ENCODE measurements at regions not wholly inside any gene's neighbourhood (a gene's known extent, or its start where the extent isn't known, plus 50 kb on each side); places are given as distances from the start of the nearest gene placed in this dataset.

GRCh38 chr3:8136553-8136952 is 365.1 kb upstream of the LMCD1 start:
- H3K9me3 ChIP-seq (ENCODE audit: control insufficient read depth, low read length, poor library complexity, severe bottlenecking) = no peaks in the 10 kb centered on the region
- H3K4me1 Mint-ChIP-seq = no peaks in the 10 kb centered on the region
- ATAC-seq (no peak), DNase-seq (no peak)
- H3K27ac Mint-ChIP-seq = no peak overlapping the region
- no peaks in the 10 kb centered on the region for H3K36me3 Mint-ChIP-seq (ENCODE audit: low read depth)
- H3K4me3 Mint-ChIP-seq = no peak overlapping the region
- H3K27me3 Mint-ChIP-seq = peaks cover 4% of the 10 kb centered on the region

GRCh38 chr3:8143186-8143585 is 358.4 kb upstream of the LMCD1 start:
- DNase-seq (no peak), ATAC-seq (no peak)
- Mint-ChIP-seq H3K36me3 (ENCODE audit: low read depth) (no peaks in the 10 kb centered on the region), H3K4me3 (no peak overlapping the region), H3K27ac (no peak overlapping the region), H3K4me1 (no peaks in the 10 kb centered on the region), H3K27me3 (peaks cover 15% of the 10 kb centered on the region)
- no peaks in the 10 kb centered on the region for H3K9me3 ChIP-seq (ENCODE audit: control insufficient read depth, low read length, poor library complexity, severe bottlenecking)

- Mint-ChIP-seq H3K4me1 (no peaks in the 10 kb centered on the region), H3K27me3 (peaks cover 25% of the 10 kb centered on the region), H3K4me3 (no peak overlapping the region), H3K27ac (no peak overlapping the region), H3K36me3 (ENCODE audit: low read depth) (no peaks in the 10 kb centered on the region)
- ATAC-seq = no peak
- no peaks in the 10 kb centered on the region for H3K9me3 ChIP-seq (ENCODE audit: control insufficient read depth, low read length, poor library complexity, severe bottlenecking)
- no peak for DNase-seq
Measured at GRCh38 chr3:8145661-8146060, 356.0 kb upstream of the LMCD1 start.

- no peak for DNase-seq
- Mint-ChIP-seq H3K27ac (no peak overlapping the region), H3K4me3 (no peak overlapping the region), H3K27me3 (peaks cover 35% of the 10 kb centered on the region), H3K36me3 (ENCODE audit: low read depth) (no peaks in the 10 kb centered on the region), H3K4me1 (no peaks in the 10 kb centered on the region)
- no peak for ATAC-seq
- H3K9me3 ChIP-seq (ENCODE audit: control insufficient read depth, low read length, poor library complexity, severe bottlenecking) = no peaks in the 10 kb centered on the region
Measured at GRCh38 chr3:8147711-8148110, 353.9 kb upstream of the LMCD1 start.

- Mint-ChIP-seq H3K36me3 (ENCODE audit: low read depth) (no peaks in the 10 kb centered on the region), H3K4me3 (no peak overlapping the region), H3K4me1 (no peaks in the 10 kb centered on the region), H3K27me3 (peaks cover 36% of the 10 kb centered on the region), H3K27ac (no peak overlapping the region)
- H3K9me3 ChIP-seq (ENCODE audit: control insufficient read depth, low read length, poor library complexity, severe bottlenecking) = no peaks in the 10 kb centered on the region
- DNase-seq (no peak), ATAC-seq (no peak)
Measured at GRCh38 chr3:8152821-8153418, 348.7 kb upstream of the LMCD1 start.

- H3K27me3 Mint-ChIP-seq = peaks cover 28% of the 10 kb centered on the region
- ATAC-seq = no peak
- H3K4me3 Mint-ChIP-seq = no peak overlapping the region
- no peak for DNase-seq
- H3K9me3 ChIP-seq (ENCODE audit: control insufficient read depth, low read length, poor library complexity, severe bottlenecking) = no peaks in the 10 kb centered on the region
- no peak overlapping the region for H3K27ac Mint-ChIP-seq
- H3K36me3 Mint-ChIP-seq (ENCODE audit: low read depth) = no peaks in the 10 kb centered on the region
- H3K4me1 Mint-ChIP-seq = no peaks in the 10 kb centered on the region
Measured at GRCh38 chr3:8153800-8154199, 347.8 kb upstream of the LMCD1 start.

GRCh38 chr3:8154617-8155016 is 347.0 kb upstream of the LMCD1 start:
- peaks cover 28% of the 10 kb centered on the region for H3K27me3 Mint-ChIP-seq
- ATAC-seq (no peak), DNase-seq (no peak)
- no peak overlapping the region for H3K27ac Mint-ChIP-seq
- H3K4me3 Mint-ChIP-seq = no peak overlapping the region
- no peaks in the 10 kb centered on the region for H3K4me1 Mint-ChIP-seq
- no peaks in the 10 kb centered on the region for H3K9me3 ChIP-seq (ENCODE audit: control insufficient read depth, low read length, poor library complexity, severe bottlenecking)
- no peaks in the 10 kb centered on the region for H3K36me3 Mint-ChIP-seq (ENCODE audit: low read depth)

- no peak for ATAC-seq
- DNase-seq = no peak
- Mint-ChIP-seq H3K27ac (no peak overlapping the region), H3K27me3 (peaks cover 19% of the 10 kb centered on the region), H3K36me3 (ENCODE audit: low read depth) (no peaks in the 10 kb centered on the region), H3K4me3 (no peak overlapping the region), H3K4me1 (no peaks in the 10 kb centered on the region)
- H3K9me3 ChIP-seq (ENCODE audit: control insufficient read depth, low read length, poor library complexity, severe bottlenecking) = no peaks in the 10 kb centered on the region
Measured at GRCh38 chr3:8156138-8156537, 345.5 kb upstream of the LMCD1 start.

GRCh38 chr3:8156831-8157230 is 344.8 kb upstream of the LMCD1 start:
- ATAC-seq (no peak), DNase-seq (no peak)
- H3K9me3 ChIP-seq (ENCODE audit: control insufficient read depth, low read length, poor library complexity, severe bottlenecking) = no peaks in the 10 kb centered on the region
- Mint-ChIP-seq H3K4me3 (no peak overlapping the region), H3K27ac (no peak overlapping the region), H3K4me1 (no peaks in the 10 kb centered on the region), H3K36me3 (ENCODE audit: low read depth) (no peaks in the 10 kb centered on the region), H3K27me3 (peaks cover 19% of the 10 kb centered on the region)

- no peak for ATAC-seq
- no peak for DNase-seq
- H3K27ac Mint-ChIP-seq = no peak overlapping the region
- no peaks in the 10 kb centered on the region for H3K4me1 Mint-ChIP-seq
- no peaks in the 10 kb centered on the region for H3K36me3 Mint-ChIP-seq (ENCODE audit: low read depth)
- peaks cover 14% of the 10 kb centered on the region for H3K27me3 Mint-ChIP-seq
- H3K4me3 Mint-ChIP-seq = no peak overlapping the region
- no peaks in the 10 kb centered on the region for H3K9me3 ChIP-seq (ENCODE audit: control insufficient read depth, low read length, poor library complexity, severe bottlenecking)
Measured at GRCh38 chr3:8157640-8158039, 344.0 kb upstream of the LMCD1 start.

- no peaks in the 10 kb centered on the region for H3K9me3 ChIP-seq (ENCODE audit: control insufficient read depth, low read length, poor library complexity, severe bottlenecking)
- no peak for ATAC-seq
Measured at GRCh38 chr3:8164145-8164544, 337.5 kb upstream of the LMCD1 start.

GRCh38 chr3:8166014-8166413 is 335.6 kb upstream of the LMCD1 start:
- ATAC-seq (no peak), DNase-seq (no peak)
- H3K9me3 ChIP-seq (ENCODE audit: control insufficient read depth, low read length, poor library complexity, severe bottlenecking) = no peaks in the 10 kb centered on the region
- Mint-ChIP-seq H3K4me3 (no peak overlapping the region), H3K4me1 (no peaks in the 10 kb centered on the region), H3K27me3 (no peaks in the 10 kb centered on the region), H3K27ac (no peak overlapping the region), H3K36me3 (ENCODE audit: low read depth) (no peaks in the 10 kb centered on the region)

More at GRCh38 chr3:8164145-8164544, 337.5 kb upstream of the LMCD1 start:
- no peak for DNase-seq
- Mint-ChIP-seq H3K4me3 (no peak overlapping the region), H3K27me3 (no peaks in the 10 kb centered on the region), H3K36me3 (ENCODE audit: low read depth) (no peaks in the 10 kb centered on the region), H3K4me1 (no peaks in the 10 kb centered on the region), H3K27ac (no peak overlapping the region)

GRCh38 chr3:8170971-8171508 is 330.6 kb upstream of the LMCD1 start:
- Mint-ChIP-seq H3K27ac (no peak overlapping the region), H3K4me3 (no peak overlapping the region), H3K4me1 (no peaks in the 10 kb centered on the region), H3K36me3 (ENCODE audit: low read depth) (no peaks in the 10 kb centered on the region), H3K27me3 (peaks cover 11% of the 10 kb centered on the region)
- DNase-seq = no peak
- no peak for ATAC-seq
- H3K9me3 ChIP-seq (ENCODE audit: control insufficient read depth, low read length, poor library complexity, severe bottlenecking) = no peaks in the 10 kb centered on the region

- no peak overlapping the region for H3K27ac Mint-ChIP-seq
- H3K9me3 ChIP-seq (ENCODE audit: control insufficient read depth, low read length, poor library complexity, severe bottlenecking) = no peaks in the 10 kb centered on the region
- peaks cover 27% of the 10 kb centered on the region for H3K27me3 Mint-ChIP-seq
- H3K36me3 Mint-ChIP-seq (ENCODE audit: low read depth) = no peaks in the 10 kb centered on the region
- H3K4me1 Mint-ChIP-seq = no peaks in the 10 kb centered on the region
- DNase-seq (no peak), ATAC-seq (no peak)
- no peak overlapping the region for H3K4me3 Mint-ChIP-seq
Measured at GRCh38 chr3:8173892-8174291, 327.7 kb upstream of the LMCD1 start.
